HG03108 (cell line): ENCODE measurements at regions not wholly inside any gene's neighbourhood (a gene's known extent, or its start where the extent isn't known, plus 50 kb on each side); places are given as distances from the start of the nearest gene placed in this dataset.
"Not testable (repeated sequence)": the region's sequence is repeated elsewhere in the genome, so short reads cannot be mapped to it uniquely, and the experiment has no call there.

Experiments used
- ATAC-seq: cut with Tn5 transposase; IDR thresholded peaks from one replicate; pipeline ENCODE4 v1.9.1; 2021; ENCODE audit warnings: moderate library complexity; ENCODE audit not compliant: unreplicated experiment

DNA sequence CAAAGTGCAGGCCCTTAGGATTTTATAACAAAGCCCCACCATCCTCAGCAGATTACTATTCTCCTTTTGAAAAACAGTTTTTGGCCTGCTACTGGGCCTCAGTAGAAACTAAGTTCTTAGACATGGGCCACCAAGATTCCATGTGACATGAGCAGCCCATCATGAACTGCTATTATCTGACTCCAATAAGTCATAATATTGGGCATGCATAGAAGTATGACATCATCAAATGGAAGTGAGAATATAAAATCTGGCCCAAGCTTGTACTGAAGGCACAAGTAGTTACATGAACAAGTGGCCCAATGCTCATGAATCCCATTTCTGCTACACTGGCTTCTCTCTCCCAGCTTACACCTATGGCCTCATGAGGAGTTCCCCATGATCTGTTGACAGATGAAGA lies 404.8 kb downstream of the EPHA5 start:
- no peak for ATAC-seq

GRCh38 chr4:65259296-65259695 lies 411.0 kb downstream of the EPHA5 start:
- ATAC-seq, result no peak

- ATAC-seq, result no peak
Measured at GRCh38 chr4:65250916-65251315, 419.4 kb downstream of the EPHA5 start.

DNA sequence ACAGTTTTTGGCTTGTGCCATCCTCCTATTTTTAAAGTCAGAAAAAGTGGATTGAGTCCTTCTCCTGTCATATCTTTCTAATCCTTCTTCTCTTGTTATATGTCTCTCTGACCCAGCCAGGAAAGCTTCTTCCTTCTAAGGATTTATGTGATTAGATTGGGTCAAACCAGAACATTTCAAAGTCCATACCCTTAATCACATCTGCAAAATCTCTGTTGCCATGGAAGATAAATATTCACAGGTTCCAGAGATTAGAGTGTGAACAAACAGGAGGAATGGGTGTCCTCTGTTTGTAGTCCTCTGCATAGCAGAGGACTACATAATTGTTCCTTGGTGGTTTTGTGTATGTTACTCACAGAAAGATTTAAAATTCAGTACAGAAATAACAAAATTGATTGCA lies 421.2 kb downstream of the EPHA5 start:
- no peak for ATAC-seq

DNA sequence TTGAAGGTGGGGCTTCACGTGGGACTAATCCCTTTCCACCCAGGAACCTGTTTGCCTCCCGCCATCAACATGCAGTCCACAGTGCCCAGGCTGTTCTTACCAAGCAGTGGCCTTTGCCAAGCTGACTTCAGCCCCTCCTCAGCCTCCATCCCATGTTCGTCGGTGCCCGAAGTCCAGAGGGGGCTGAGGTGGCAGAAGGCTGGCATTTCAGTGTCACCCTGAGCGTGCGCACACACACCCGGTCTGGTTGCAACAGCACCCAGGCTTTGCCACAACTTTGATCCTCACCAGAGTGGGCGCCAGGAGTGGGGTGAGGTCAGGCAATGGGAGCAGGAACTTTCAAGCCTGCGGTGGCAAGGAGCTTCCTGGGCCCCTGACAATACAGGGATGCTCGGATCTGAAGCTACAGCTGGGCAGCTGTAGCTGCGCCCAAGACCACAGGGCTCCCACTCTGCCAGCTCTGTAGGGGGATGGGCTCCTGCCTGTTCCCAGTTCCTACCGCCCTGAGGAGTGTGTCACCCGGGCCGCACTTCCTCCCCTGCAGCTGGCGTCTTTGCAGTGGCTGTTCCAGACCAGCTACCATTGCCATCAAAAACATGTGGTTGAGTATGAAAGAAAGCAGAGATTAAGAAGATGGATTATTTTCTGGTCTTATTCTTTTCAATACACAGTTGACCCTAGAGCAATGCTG lies 428.0 kb downstream of the EPHA5 start:
- no peak for ATAC-seq

- ATAC-seq, result no peak
Measured at GRCh38 chr4:65241257-65241997, 428.9 kb downstream of the EPHA5 start.

DNA sequence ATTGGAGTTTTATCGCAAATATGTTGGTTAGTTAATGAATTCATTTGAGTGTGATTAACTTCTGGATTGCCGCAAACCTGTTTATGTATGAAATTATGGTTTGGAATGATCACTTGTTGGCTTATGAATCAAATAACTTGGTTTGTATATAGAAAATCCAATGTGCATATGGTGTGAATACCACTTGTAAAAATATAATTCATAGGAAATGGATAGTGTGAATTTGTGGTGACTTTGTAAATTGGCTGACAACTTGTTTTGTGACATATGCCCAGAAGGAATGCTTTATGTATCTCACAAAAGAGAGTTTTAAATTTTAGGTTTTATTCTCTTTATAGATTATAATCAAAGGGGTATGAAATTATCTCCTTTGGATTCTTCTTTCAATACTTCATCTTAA lies 436.2 kb downstream of the EPHA5 start:
- no peak for ATAC-seq

GRCh38 chr4:65227628-65228027 lies 442.7 kb downstream of the EPHA5 start:
- ATAC-seq, result no peak

GRCh38 chr4:65223601-65224000 lies 446.7 kb downstream of the EPHA5 start:
- no peak for ATAC-seq

DNA sequence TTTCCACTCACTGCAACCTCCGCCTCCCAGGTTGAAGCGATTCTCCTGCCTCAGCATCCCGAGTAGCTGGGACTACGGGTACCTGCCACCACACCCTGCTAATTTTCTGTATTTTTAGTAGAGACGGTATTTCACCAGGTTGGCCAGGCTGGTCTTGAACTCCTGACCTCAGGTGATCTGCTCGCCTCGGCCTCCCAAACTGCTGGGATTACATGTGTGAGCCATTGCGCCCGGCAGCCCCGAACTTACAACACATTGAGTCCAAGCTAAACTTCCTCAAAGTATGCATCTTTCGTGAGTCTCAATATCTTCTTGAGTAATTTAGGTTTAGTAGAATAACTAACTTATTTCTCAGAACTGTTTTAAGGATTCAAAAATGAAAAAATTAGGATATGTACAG lies 447.2 kb downstream of the EPHA5 start:
- not testable (repeated sequence) for ATAC-seq

DNA sequence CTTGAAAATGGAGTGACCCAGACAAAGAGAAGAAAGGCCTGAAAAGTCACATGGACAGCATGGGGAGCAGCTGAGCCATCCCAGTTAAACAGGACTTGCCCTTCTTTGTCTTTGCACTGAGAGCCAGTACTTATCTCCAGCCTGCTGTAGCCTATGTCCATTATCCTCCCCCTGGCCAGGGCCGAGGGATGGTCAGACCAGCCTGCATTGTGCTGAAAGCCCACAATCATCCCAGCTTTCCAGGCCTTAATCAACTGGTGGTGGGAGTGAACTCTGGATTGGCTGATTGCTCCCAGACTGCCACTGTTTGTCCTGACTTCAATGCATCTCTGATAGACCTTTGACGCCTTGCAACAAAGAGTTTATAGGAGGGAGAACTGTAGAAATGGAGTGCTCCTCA lies 453.1 kb downstream of the EPHA5 start:
- ATAC-seq, result no peak

DNA sequence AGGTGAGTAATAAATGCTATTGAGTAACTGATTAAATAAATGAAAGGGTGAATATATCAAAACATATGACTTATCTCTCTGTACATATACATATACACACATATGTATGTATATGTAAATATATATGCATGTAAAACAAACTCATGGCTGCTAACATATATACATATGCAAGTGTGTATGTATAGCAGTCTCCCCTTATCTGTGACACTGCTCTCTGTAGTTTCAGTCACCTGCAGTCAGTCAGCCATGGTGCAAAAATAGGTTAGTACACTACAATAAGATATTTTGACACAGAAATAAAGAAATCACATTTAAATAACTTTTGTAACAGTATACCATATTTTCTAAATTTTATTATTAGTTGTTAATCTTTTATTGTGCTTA lies 467.4 kb downstream of the EPHA5 start:
- no peak for ATAC-seq

GRCh38 chr4:65202165-65202852 lies 468.0 kb downstream of the EPHA5 start:
- no peak for ATAC-seq

DNA sequence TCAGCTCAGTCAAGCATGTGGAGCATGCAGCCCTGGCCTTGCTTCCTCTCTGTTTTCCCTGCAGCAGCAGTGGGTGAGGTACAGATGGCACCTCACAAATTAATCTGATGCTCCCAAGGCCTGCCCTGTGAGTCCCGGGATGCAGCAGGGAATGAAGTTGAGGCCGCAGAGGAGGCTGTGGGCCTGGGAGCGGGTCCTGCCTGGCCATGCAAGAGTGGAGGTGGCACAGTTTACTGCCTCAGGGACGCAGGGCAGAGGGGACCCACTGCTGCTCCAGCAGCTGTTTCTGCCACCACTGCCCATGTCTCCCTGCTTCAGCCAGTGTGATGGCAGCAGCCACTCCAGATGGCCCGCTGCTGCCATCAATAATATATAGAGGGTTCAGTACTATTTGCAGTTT lies 474.6 kb downstream of the EPHA5 start:
- ATAC-seq, result no peak

DNA sequence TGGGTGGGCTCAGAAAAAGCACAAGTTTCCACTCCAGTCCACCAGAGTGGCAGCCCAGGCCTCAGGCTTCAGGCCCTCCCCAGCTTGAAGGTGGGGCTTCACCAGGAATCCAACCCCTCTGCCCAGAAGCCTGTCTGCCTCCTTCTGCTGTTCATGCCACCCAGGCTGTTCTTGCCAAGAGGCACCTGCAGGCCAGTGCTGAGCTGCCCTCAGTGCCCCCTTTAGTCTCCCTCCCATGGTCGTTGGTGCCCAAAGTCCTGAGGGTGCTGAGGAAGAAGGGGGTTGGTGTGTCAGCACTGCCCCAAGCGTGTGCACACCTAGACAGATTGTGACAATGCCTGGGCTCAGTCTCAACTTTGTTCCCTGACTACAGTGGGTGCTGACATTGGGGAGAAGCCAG lies 475.3 kb downstream of the EPHA5 start:
- no peak for ATAC-seq

DNA sequence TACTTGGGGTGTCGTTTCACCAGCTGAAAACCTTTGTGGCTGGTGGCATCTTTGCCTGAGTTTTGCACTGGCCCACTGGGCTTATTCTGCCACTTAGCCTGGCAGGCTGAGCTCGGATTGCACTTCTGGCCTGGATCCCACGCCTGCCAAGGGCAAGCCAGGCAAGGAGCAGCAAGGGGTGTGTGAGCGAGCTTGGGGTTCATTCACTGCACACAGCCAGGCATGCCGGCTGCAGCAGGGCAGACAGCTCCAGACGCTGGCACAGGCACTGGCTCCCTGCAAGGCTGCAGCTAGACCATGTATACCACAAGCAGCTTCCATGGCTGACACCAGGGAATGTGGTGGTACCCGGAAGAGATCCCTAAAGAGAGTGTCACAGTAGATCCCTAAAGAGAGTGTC lies 476.3 kb downstream of the EPHA5 start:
- no peak for ATAC-seq

GRCh38 chr4:65190780-65191179 lies 479.5 kb downstream of the EPHA5 start:
- ATAC-seq, result no peak

- ATAC-seq, result no peak
Measured at GRCh38 chr4:65175585-65175984, 494.7 kb downstream of the EPHA5 start.

- ATAC-seq, result no peak
Measured at GRCh38 chr4:65170768-65171514, 499.3 kb downstream of the EPHA5 start.

DNA sequence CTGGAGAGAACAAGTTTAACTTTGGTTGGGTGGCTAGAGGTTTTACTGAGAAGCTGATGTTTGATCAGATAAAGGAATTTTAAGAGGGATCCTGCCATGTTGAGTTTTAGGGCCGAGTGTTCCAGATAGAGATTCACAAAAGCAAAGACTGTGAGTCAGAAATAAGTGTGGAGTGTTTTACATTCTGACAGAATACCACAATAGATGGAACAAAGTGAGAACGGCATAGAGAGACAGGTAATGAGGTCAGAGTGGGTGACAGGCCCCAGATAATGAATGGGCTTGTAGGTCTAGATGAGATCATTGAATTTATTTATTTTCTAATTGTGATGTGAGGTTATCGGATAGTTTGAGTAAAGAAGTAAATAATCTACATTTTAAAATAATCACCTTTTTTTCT lies 502.6 kb downstream of the EPHA5 start:
- ATAC-seq, result no peak

- ATAC-seq, result no peak
Measured at GRCh38 chr4:65152205-65152604, 518.1 kb downstream of the EPHA5 start.
